ENCODE measurements at regions not wholly inside any gene's neighbourhood (a gene's known extent, or its start where the extent isn't known, plus 50 kb on each side); places are given as distances from the start of the nearest gene placed in this dataset.

- no peak overlapping the region for H3K27ac Mint-ChIP-seq
- Histone ChIP-seq H3K27me3 (replicated peaks in 1 of 2; ENCODE audit: control insufficient read depth in 2 of 2, extremely low read depth in 1 of 2, insufficient read depth in 2 of 2, low read length in 1 of 2) (no peaks in the 10 kb centered on the region), H3K9me3 (no peaks in the 10 kb centered on the region), H3K36me3 (ENCODE audit: control insufficient read depth in 2 of 2, extremely low read depth in 1 of 2, insufficient read depth in 1 of 2, low read length in 1 of 2) (no peaks in the 10 kb centered on the region), H3K27ac (ENCODE audit: low read length) (no peak overlapping the region), H3K4me1 (ENCODE audit: control insufficient read depth in 1 of 2, extremely low read depth in 1 of 2, insufficient read depth in 2 of 2, low read length in 2 of 2) (no peaks in the 10 kb centered on the region), H3K4me3 (ENCODE audit: control insufficient read depth in 1 of 2, extremely low read depth in 1 of 2, low read length in 1 of 2) (no peak overlapping the region)
- H3K36me3 Mint-ChIP-seq, result no peaks in the 10 kb centered on the region
- H3K9me3 Mint-ChIP-seq, result peaks cover 0 to 8% (median 5%) of the 10 kb centered on the region in 3 donors
- no peaks in the 10 kb centered on the region for H3K4me1 Mint-ChIP-seq
- POLR2A ChIA-PET, result no interaction called here
- peaks cover 0 to under 1% of the 10 kb centered on the region in 2 donors for H3K27me3 Mint-ChIP-seq
- CTCF ChIA-PET, result no interaction called here
- WGBS (ENCODE audit: insufficient coverage), result no CpG with 5 or more reads among the region's 2 CpGs
- DNase-seq (no peak), ATAC-seq (replicated peaks in 1 of 4) (no peak)
- no peak overlapping the region for H3K4me3 Mint-ChIP-seq
Measured at GRCh38 chr3:135558906-135559305, 406.6 kb upstream of the PPP2R3A start.

DNA sequence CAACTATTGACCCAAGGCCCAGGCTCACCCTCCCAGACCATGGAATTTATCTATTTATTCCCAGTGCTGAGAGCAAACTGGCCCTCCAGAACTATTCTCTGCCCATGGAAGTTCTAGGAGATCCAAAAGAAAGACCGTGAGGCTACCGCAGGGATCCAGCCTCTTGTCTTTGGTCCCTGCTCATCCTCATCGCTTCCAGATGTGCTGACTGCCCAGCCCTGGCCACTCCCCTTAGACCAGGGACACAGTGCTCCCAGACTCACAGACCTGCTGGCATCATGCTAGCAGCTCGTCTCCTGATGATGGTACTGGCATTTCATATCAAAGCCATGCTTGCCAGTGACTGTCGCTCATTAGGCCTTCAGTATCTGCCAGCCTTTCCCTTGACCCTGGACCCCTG lies 405.7 kb upstream of the PPP2R3A start:
- H3K27ac Mint-ChIP-seq, result no peak overlapping the region
- Histone ChIP-seq H3K4me3 (ENCODE audit: control insufficient read depth in 1 of 2, extremely low read depth in 1 of 2, low read length in 1 of 2) (no peak overlapping the region), H3K9me3 (no peaks in the 10 kb centered on the region), H3K27ac (ENCODE audit: low read length) (no peak overlapping the region), H3K36me3 (ENCODE audit: control insufficient read depth in 2 of 2, extremely low read depth in 1 of 2, insufficient read depth in 1 of 2, low read length in 1 of 2) (no peaks in the 10 kb centered on the region), H3K27me3 (replicated peaks in 1 of 2; ENCODE audit: control insufficient read depth in 2 of 2, extremely low read depth in 1 of 2, insufficient read depth in 2 of 2, low read length in 1 of 2) (no peaks in the 10 kb centered on the region), H3K4me1 (ENCODE audit: control insufficient read depth in 1 of 2, extremely low read depth in 1 of 2, insufficient read depth in 2 of 2, low read length in 2 of 2) (no peaks in the 10 kb centered on the region)
- DNase-seq (no peak), ATAC-seq (replicated peaks in 1 of 4) (no peak)
- H3K27me3 Mint-ChIP-seq, result peaks cover 0 to 3% of the 10 kb centered on the region in 2 donors
- ChIA-PET CTCF (no interaction called here), POLR2A (no interaction called here)
- WGBS (ENCODE audit: insufficient coverage), result 81% methylated on average over 4 of the region's 5 CpGs
- no peaks in the 10 kb centered on the region for H3K4me1 Mint-ChIP-seq
- no peak overlapping the region for H3K4me3 Mint-ChIP-seq
- peaks cover 0 to 8% (median 5%) of the 10 kb centered on the region in 3 donors for H3K9me3 Mint-ChIP-seq
- H3K36me3 Mint-ChIP-seq, result no peaks in the 10 kb centered on the region

- POLR2A ChIA-PET, result no interaction called here
- Histone ChIP-seq H3K27ac (ENCODE audit: low read length) (no peak overlapping the region), H3K9me3 (no peaks in the 10 kb centered on the region), H3K36me3 (ENCODE audit: control insufficient read depth in 2 of 2, extremely low read depth in 1 of 2, insufficient read depth in 1 of 2, low read length in 1 of 2) (no peaks in the 10 kb centered on the region), H3K27me3 (replicated peaks in 1 of 2; ENCODE audit: control insufficient read depth in 2 of 2, extremely low read depth in 1 of 2, insufficient read depth in 2 of 2, low read length in 1 of 2) (no peaks in the 10 kb centered on the region), H3K4me3 (ENCODE audit: control insufficient read depth in 1 of 2, extremely low read depth in 1 of 2, low read length in 1 of 2) (no peak overlapping the region), H3K4me1 (ENCODE audit: control insufficient read depth in 1 of 2, extremely low read depth in 1 of 2, insufficient read depth in 2 of 2, low read length in 2 of 2) (no peaks in the 10 kb centered on the region)
- Mint-ChIP-seq H3K4me1 (no peaks in the 10 kb centered on the region), H3K4me3 (no peak overlapping the region), H3K36me3 (no peaks in the 10 kb centered on the region), H3K27me3 (peaks cover 0 to 3% of the 10 kb centered on the region in 2 donors), H3K27ac (no peak overlapping the region), H3K9me3 (peaks cover 0 to 8% (median 5%) of the 10 kb centered on the region in 3 donors)
- ATAC-seq (replicated peaks in 1 of 4) (no peak), DNase-seq (no peak)
- CTCF ChIA-PET, result no interaction called here
- WGBS (ENCODE audit: insufficient coverage), result no CpG with 5 or more reads among the region's 4 CpGs
Measured at GRCh38 chr3:135560847-135561246, 404.7 kb upstream of the PPP2R3A start.

DNA sequence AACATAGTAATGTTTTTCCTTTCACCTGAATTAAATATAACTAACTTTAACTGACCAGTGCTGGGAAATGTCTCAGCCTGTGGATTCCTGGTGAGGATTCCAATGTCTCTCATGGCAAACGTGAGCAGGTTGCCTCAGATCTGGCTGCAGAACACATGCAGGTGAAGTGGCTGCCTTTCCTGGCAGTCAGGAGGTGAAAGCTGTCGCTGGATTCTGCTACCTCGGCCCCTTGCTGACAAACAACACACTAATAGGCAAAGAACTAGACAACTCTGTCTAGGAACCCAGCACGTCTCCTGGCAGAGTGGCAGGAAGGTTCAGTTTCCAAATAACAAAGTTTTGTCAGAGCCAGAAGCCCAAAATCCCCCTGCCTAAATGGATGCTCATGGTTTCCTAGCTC lies 400.8 kb upstream of the PPP2R3A start:
- DNase-seq (no peak), ATAC-seq (replicated peaks in 1 of 4) (no peak)
- H3K27me3 ChIP-seq (replicated peaks in 1 of 2; ENCODE audit: control insufficient read depth in 2 of 2, extremely low read depth in 1 of 2, insufficient read depth in 2 of 2, low read length in 1 of 2), result no peaks in the 10 kb centered on the region
- H3K27ac Mint-ChIP-seq, result no peak overlapping the region
- no peaks in the 10 kb centered on the region for H3K36me3 Mint-ChIP-seq
- H3K4me3 Mint-ChIP-seq, result no peak overlapping the region
- ChIA-PET POLR2A (interaction anchor here in 1 of 2 donors (0.7 kb wide), 1 partner anchor 527 kb away, joined by 5 read pairs; no protein-coding TSS in a partner anchor), CTCF (no interaction called here)
- H3K4me1 ChIP-seq (ENCODE audit: control insufficient read depth in 1 of 2, extremely low read depth in 1 of 2, insufficient read depth in 2 of 2, low read length in 2 of 2), result no peaks in the 10 kb centered on the region
- no peak overlapping the region for H3K4me3 ChIP-seq (ENCODE audit: control insufficient read depth in 1 of 2, extremely low read depth in 1 of 2, low read length in 1 of 2)
- H3K9me3 ChIP-seq, result no peaks in the 10 kb centered on the region
- H3K4me1 Mint-ChIP-seq, result no peaks in the 10 kb centered on the region
- no peaks in the 10 kb centered on the region for H3K36me3 ChIP-seq (ENCODE audit: control insufficient read depth in 2 of 2, extremely low read depth in 1 of 2, insufficient read depth in 1 of 2, low read length in 1 of 2)
- peaks cover 0 to 8% (median 5%) of the 10 kb centered on the region in 3 donors for H3K9me3 Mint-ChIP-seq
- 58% methylated on average over 3 of the region's 4 CpGs for WGBS (ENCODE audit: insufficient coverage)
- H3K27ac ChIP-seq (ENCODE audit: low read length), result no peak overlapping the region
- H3K27me3 Mint-ChIP-seq, result peaks cover 0 to 3% of the 10 kb centered on the region in 2 donors

GRCh38 chr3:135565546-135565945 lies 400.0 kb upstream of the PPP2R3A start:
- Histone ChIP-seq H3K4me1 (ENCODE audit: control insufficient read depth in 1 of 2, extremely low read depth in 1 of 2, insufficient read depth in 2 of 2, low read length in 2 of 2) (no peaks in the 10 kb centered on the region), H3K27ac (ENCODE audit: low read length) (no peak overlapping the region), H3K27me3 (replicated peaks in 1 of 2; ENCODE audit: control insufficient read depth in 2 of 2, extremely low read depth in 1 of 2, insufficient read depth in 2 of 2, low read length in 1 of 2) (peaks cover 0 to under 1% of the 10 kb centered on the region in 2 experiments), H3K9me3 (no peaks in the 10 kb centered on the region), H3K4me3 (ENCODE audit: control insufficient read depth in 1 of 2, extremely low read depth in 1 of 2, low read length in 1 of 2) (no peak overlapping the region), H3K36me3 (ENCODE audit: control insufficient read depth in 2 of 2, extremely low read depth in 1 of 2, insufficient read depth in 1 of 2, low read length in 1 of 2) (no peaks in the 10 kb centered on the region)
- WGBS (ENCODE audit: insufficient coverage), result 50% methylated on average over 2 of the region's 5 CpGs
- no peak overlapping the region for H3K4me3 Mint-ChIP-seq
- no peak overlapping the region for H3K27ac Mint-ChIP-seq
- ATAC-seq (replicated peaks in 1 of 4) (no peak), DNase-seq (no peak)
- no peaks in the 10 kb centered on the region for H3K36me3 Mint-ChIP-seq
- ChIA-PET POLR2A (interaction anchor here in 1 of 2 donors (0.7 kb wide), 1 partner anchor 528 kb away, joined by 5 read pairs; no protein-coding TSS in a partner anchor), CTCF (no interaction called here)
- peaks cover 0 to 3% of the 10 kb centered on the region in 2 donors for H3K27me3 Mint-ChIP-seq
- no peaks in the 10 kb centered on the region for H3K4me1 Mint-ChIP-seq
- H3K9me3 Mint-ChIP-seq, result peaks cover 0 to 6% (median 5%) of the 10 kb centered on the region in 3 donors

DNA sequence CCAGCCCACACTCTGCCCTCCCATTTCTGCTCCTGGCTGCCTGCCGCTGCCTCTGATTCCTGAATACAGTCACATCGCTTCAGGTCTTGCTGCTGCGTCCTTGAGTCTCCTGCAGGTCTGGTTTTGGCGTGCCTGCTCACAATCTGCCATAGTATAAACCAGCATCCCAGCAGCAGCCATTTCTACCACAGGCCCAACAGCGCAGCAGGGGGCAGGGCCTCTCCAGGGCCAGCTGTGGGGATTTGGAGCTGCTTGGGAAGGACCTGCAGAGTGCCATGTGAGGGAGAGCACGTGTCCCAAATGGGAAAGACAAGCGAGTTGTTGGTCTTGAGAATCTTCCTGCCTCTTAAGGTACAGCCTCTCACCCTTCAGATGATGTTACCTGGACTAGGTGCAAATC lies 398.3 kb upstream of the PPP2R3A start:
- Histone ChIP-seq H3K4me1 (ENCODE audit: control insufficient read depth in 1 of 2, extremely low read depth in 1 of 2, insufficient read depth in 2 of 2, low read length in 2 of 2) (no peaks in the 10 kb centered on the region), H3K4me3 (ENCODE audit: control insufficient read depth in 1 of 2, extremely low read depth in 1 of 2, low read length in 1 of 2) (no peak overlapping the region), H3K27me3 (replicated peaks in 1 of 2; ENCODE audit: control insufficient read depth in 2 of 2, extremely low read depth in 1 of 2, insufficient read depth in 2 of 2, low read length in 1 of 2) (peaks cover 0 to 2% of the 10 kb centered on the region in 2 experiments), H3K27ac (ENCODE audit: low read length) (no peak overlapping the region), H3K9me3 (no peaks in the 10 kb centered on the region), H3K36me3 (ENCODE audit: control insufficient read depth in 2 of 2, extremely low read depth in 1 of 2, insufficient read depth in 1 of 2, low read length in 1 of 2) (no peaks in the 10 kb centered on the region)
- WGBS (ENCODE audit: insufficient coverage), result 97% methylated on average over 3 of the region's 7 CpGs
- Mint-ChIP-seq H3K9me3 (peaks cover 0 to 4% (median 3%) of the 10 kb centered on the region in 3 donors), H3K4me3 (no peak overlapping the region), H3K4me1 (no peaks in the 10 kb centered on the region), H3K27ac (no peak overlapping the region), H3K36me3 (no peaks in the 10 kb centered on the region), H3K27me3 (peaks cover 0 to 3% of the 10 kb centered on the region in 2 donors)
- no peak for DNase-seq
- ChIA-PET CTCF (no interaction called here), POLR2A (no interaction called here)
- ATAC-seq (replicated peaks in 1 of 4), result no peak

GRCh38 chr3:135576751-135577150 lies 388.8 kb upstream of the PPP2R3A start:
- CTCF ChIA-PET, result no interaction called here
- POLR2A ChIA-PET, result no interaction called here

More at GRCh38 chr3:135576751-135577150, 388.8 kb upstream of the PPP2R3A start:
- Histone ChIP-seq H3K9me3 (no peaks in the 10 kb centered on the region), H3K4me3 (ENCODE audit: control insufficient read depth in 1 of 2, extremely low read depth in 1 of 2, low read length in 1 of 2) (no peak overlapping the region), H3K27ac (ENCODE audit: low read length) (no peak overlapping the region), H3K36me3 (ENCODE audit: control insufficient read depth in 2 of 2, extremely low read depth in 1 of 2, insufficient read depth in 1 of 2, low read length in 1 of 2) (no peaks in the 10 kb centered on the region), H3K4me1 (ENCODE audit: control insufficient read depth in 1 of 2, extremely low read depth in 1 of 2, insufficient read depth in 2 of 2, low read length in 2 of 2) (no peaks in the 10 kb centered on the region), H3K27me3 (replicated peaks in 1 of 2; ENCODE audit: control insufficient read depth in 2 of 2, extremely low read depth in 1 of 2, insufficient read depth in 2 of 2, low read length in 1 of 2) (no peaks in the 10 kb centered on the region)
- no peak for ATAC-seq (replicated peaks in 1 of 4)
- H3K4me1 Mint-ChIP-seq, result no peaks in the 10 kb centered on the region
- peaks cover 0 to 3% of the 10 kb centered on the region in 2 donors for H3K27me3 Mint-ChIP-seq
- no peaks in the 10 kb centered on the region for H3K36me3 Mint-ChIP-seq
- no peak for DNase-seq
- H3K9me3 Mint-ChIP-seq, result peaks cover 0 to 3% (median 0%) of the 10 kb centered on the region in 3 donors
- no peak overlapping the region for H3K27ac Mint-ChIP-seq
- H3K4me3 Mint-ChIP-seq, result no peak overlapping the region
- 73% methylated on average over 3 of the region's 7 CpGs for WGBS (ENCODE audit: insufficient coverage)
